Hematopoietic multipotent progenitor cell treated with erythropoietin and hydrocortisone succinate and interleukin-3 and kit ligand, for 8 days (in vitro differentiated cells): ENCODE measurements at regions not wholly inside any gene's neighbourhood (a gene's known extent, or its start where the extent isn't known, plus 50 kb on each side); places are given as distances from the start of the nearest gene placed in this dataset.
A peak's percentile ranks its signal among the peaks of the same experiment; 100 is the strongest.

Experiments
- DNase-seq: peaks from one replicate; pipeline ENCODE4 v3.0.0-alpha.2; 2015

- no peak for DNase-seq
These were observed 61.9 kb upstream of the BMP6 start for GRCh38 chr6:7664003-7664402.

DNA sequence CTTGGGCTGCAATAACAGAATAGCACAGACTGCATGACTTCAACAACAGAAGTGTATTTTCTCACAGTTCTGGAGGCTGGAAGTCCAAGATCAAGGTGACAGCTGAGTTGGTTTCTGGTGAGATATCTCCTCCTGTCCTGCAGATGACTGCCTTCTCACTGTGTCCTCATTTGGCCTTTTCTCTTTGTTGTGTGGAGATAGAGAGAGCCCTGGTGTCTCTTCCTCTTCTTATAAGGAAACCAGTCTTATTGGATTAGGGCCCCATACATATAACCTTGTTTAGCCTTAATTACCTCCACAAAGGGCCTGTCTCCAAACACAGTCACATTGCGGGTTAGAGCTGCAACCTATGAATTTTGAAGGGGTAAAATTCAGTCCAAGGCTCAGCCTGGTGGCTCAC, 57.0 kb upstream of the BMP6 start:
- peak; percentile 36 for DNase-seq

- DNase-seq: no peak
These were observed 56.2 kb upstream of the BMP6 start for GRCh38 chr6:7669742-7670141.

DNA sequence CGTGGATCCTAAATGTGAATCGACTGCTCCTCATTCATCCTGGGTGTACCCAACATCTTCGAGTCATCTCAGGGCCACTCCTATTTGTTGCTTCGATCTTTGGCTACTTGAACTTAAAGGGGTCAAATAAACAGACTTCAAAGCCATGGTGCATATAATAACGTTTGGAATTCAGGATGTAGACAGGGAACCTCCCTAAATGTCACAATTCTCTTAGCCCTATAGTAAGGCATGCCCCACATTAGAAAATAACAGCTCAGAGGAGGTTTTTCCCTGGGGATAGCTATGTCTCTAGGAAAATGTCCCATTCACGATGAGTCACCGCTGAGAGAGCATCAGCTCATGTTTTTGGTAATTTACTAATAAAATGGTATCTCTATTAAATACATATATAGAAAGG, 54.8 kb upstream of the BMP6 start:
- DNase-seq: no peak

DNA sequence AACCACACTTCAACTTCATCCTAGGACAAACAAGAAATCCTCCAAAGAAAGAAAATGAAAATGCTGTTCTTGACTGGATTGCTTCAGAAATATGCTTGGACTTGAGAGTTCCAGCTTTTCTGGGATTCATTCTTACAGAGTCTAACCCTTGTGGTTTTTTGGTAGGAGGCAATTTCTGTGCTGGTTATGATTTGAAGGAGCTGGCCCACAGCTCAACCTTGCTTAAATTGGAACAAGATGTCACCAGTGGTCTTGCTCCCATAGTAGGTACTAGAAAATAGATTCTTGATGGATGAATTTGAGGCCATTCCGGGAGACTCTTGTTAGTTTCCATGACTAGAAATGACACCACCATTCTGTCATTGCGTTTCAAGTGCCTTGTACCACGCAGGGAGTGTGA, 54.3 kb upstream of the BMP6 start:
- DNase-seq: no peak

DNA sequence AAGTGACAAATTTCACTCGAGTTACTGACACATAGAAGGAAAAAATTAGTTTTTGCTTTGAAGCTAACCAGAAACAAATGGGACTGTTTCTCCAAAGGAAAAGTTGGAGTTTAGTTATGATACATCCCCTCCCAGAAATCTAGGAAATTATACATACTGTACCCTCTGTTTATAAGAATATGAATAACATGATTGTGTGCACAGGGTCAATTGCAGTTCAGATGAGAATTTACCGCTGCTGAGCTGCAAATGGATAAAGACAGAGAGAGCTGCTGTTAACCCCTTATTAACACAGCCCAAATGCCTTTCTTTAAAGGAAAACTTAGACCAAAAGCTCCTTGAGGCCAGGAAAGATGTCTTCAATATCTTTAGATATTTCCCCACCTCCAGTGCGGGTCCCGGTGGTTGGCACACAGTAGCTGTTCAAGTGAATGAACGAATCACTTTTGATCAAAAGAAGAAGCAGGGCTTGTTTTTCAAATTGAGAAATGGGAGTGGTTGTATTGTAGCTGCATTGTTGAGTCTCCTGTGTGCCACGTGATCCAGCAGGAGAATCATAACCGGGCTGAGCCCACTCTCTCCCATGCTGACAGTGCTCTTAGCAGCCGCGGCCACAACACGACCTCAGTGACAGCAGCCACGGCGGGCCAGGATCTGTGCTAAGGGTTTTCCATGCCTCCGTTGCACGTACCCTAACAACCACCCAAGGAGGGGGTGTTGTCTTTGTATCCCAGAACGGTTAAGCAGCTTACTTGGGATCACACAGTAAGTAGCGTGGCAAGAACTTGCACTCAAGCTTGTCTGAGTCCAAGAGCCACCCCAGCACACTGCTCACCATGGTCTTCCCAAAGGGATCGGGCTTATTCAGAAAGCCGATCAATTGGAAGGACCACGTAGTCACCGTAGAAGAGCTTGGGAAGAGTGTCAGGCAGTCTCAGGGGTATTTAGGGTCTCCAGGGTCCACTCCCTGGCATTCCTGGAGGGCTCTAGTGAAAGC, 53.5 kb upstream of the BMP6 start:
- DNase-seq: no peak

GRCh38 chr6:7673063-7673536, 52.8 kb upstream of the BMP6 start:
- DNase-seq: peak; percentile 70

DNA sequence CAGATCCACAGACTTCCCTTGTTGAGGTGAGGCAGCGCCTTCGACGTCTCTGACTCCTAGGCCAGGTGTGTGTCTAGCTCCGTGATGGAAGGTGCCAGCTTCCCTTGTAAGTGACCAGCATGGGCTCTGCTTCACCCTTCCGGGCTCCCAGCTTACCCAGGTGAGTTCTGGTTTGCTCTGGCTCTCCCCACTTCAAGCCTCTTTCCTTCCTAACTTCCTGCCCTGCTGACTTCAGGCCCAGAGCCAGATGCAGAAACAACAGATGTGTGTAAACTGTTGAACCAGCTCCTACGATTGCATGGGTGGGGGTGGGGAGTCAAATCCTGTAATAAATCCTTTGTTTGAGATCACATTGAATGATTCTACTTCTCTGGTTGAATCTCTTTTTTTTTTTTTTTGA, 51.6 kb upstream of the BMP6 start:
- DNase-seq: no peak

DNA sequence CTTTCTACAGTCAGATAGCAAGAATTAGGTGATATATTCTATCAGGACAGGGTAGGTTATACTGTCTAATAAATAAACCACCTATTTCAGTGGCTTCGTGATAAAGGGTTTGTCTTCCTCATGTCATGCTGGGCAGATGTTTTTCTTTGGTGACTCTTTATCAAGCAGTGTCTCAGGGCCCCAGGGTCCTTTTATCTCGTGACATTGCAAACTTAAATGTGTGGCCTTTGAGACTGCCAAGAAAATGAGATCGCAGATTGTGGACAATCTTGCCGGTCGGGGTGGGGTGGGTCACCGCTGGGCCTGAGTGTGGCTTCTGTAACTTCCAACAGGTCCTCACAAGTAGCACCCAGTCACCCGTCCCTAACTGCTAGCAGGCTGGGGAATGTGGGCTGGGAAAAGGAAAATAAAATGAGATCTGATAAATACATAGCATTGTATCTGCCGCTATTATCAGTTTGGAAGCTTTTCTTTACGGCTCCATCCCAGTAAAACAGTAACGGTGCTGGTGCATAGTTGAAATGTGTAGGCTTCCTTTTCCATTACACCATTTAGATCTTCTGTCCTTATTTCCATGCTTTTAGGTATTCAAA, 50.5 kb upstream of the BMP6 start:
- DNase-seq: peak; percentile 92
